Activated T-cell treated with anti-CD3 and anti-CD28 coated beads for 24 hours (primary cell): ENCODE measurements at regions not wholly inside any gene's neighbourhood (a gene's known extent, or its start where the extent isn't known, plus 50 kb on each side); places are given as distances from the start of the nearest gene placed in this dataset.
"Not testable (repeated sequence)": the region's sequence is repeated elsewhere in the genome, so short reads cannot be mapped to it uniquely, and the experiment has no call there.

Source experiments
- DNase-seq: peaks from one replicate; pipeline ENCODE4 v3.0.0-alpha.2; 2020; ENCODE audit warnings: low read depth

GRCh38 chr3:106025151-106025722 is 156.4 kb upstream of the CBLB start:
- no peak for DNase-seq

- DNase-seq = no peak
Measured at GRCh38 chr3:106029954-106030626, 161.3 kb upstream of the CBLB start.

GRCh38 chr3:106030627-106030963 is 161.8 kb upstream of the CBLB start:
- DNase-seq = no peak

- no peak for DNase-seq
Measured at GRCh38 chr3:106032479-106032878, 163.7 kb upstream of the CBLB start.

- no peak for DNase-seq
Measured at GRCh38 chr3:106033654-106034053, 164.8 kb upstream of the CBLB start.

GRCh38 chr3:106034313-106034712 is 165.5 kb upstream of the CBLB start:
- no peak for DNase-seq

- no peak for DNase-seq
Measured at GRCh38 chr3:106035619-106036018, 166.8 kb upstream of the CBLB start.

- DNase-seq = no peak
Measured at GRCh38 chr3:106036696-106037095, 167.9 kb upstream of the CBLB start.

- DNase-seq = no peak
Measured at GRCh38 chr3:106047221-106047620, 178.4 kb upstream of the CBLB start.

GRCh38 chr3:106048946-106049481 is 180.2 kb upstream of the CBLB start:
- no peak for DNase-seq

GRCh38 chr3:106049821-106050220 is 181.0 kb upstream of the CBLB start:
- DNase-seq = no peak

GRCh38 chr3:106056931-106057330 is 188.1 kb upstream of the CBLB start:
- no peak for DNase-seq

- DNase-seq = no peak
Measured at GRCh38 chr3:106058475-106058874, 189.7 kb upstream of the CBLB start.

- no peak for DNase-seq
Measured at GRCh38 chr3:106059953-106060517, 191.2 kb upstream of the CBLB start.

- DNase-seq = no peak
Measured at GRCh38 chr3:106063909-106064308, 195.1 kb upstream of the CBLB start.

GRCh38 chr3:106065831-106066230 is 197.0 kb upstream of the CBLB start:
- DNase-seq = no peak

- no peak for DNase-seq
Measured at GRCh38 chr3:106067711-106068110, 198.9 kb upstream of the CBLB start.

GRCh38 chr3:106068381-106068780 is 199.6 kb upstream of the CBLB start:
- DNase-seq = no peak

GRCh38 chr3:106068795-106069194 is 200.0 kb upstream of the CBLB start:
- no peak for DNase-seq

- DNase-seq = no peak
Measured at GRCh38 chr3:106070187-106070586, 201.4 kb upstream of the CBLB start.

- DNase-seq = no peak
Measured at GRCh38 chr3:106071306-106071705, 202.5 kb upstream of the CBLB start.

GRCh38 chr3:106072596-106072995 is 203.8 kb upstream of the CBLB start:
- not testable (repeated sequence) for DNase-seq

- not testable (repeated sequence) for DNase-seq
Measured at GRCh38 chr3:106073806-106074205, 205.0 kb upstream of the CBLB start.

GRCh38 chr3:106075731-106076130 is 206.9 kb upstream of the CBLB start:
- DNase-seq = not testable (repeated sequence)
